Endodermal cell (in vitro differentiated cells): ENCODE measurements at regions not wholly inside any gene's neighbourhood (a gene's known extent, or its start where the extent isn't known, plus 50 kb on each side); places are given as distances from the start of the nearest gene placed in this dataset.
A peak's percentile ranks its signal among the peaks of the same experiment; 100 is the strongest.

Experiments
- DNase-seq: peaks from one replicate; pipeline ENCODE4 v3.0.0-alpha.2; 2017
- H3K27ac ChIP-seq: 2 replicates; pipeline ENCODE4 v1.5.1; 2013; ENCODE audit warnings: mild to moderate bottlenecking, low read depth, low read length, moderate library complexity
- H3K27me3 ChIP-seq: 2 replicates; pipeline ENCODE4 v1.6.1; 2013; ENCODE audit warnings: mild to moderate bottlenecking, low read length, moderate library complexity; ENCODE audit not compliant: insufficient read depth, control insufficient read depth, poor library complexity, severe bottlenecking
- H3K36me3 ChIP-seq: 2 replicates; pipeline ENCODE4 v1.7.0; 2013; ENCODE audit warnings: mild to moderate bottlenecking, low read length, moderate library complexity; ENCODE audit not compliant: control insufficient read depth, insufficient read depth
- H3K4me1 ChIP-seq: one replicate; pipeline ENCODE4 v1.7.0; 2013; ENCODE audit warnings: low read length; ENCODE audit not compliant: control insufficient read depth, insufficient read depth
- H3K4me3 ChIP-seq: 2 replicates; pipeline ENCODE4 v1.5.1; 2013; ENCODE audit warnings: mild to moderate bottlenecking, low read length, moderate library complexity
- H3K9ac ChIP-seq: 2 replicates; pipeline ENCODE4 v1.6.1; 2013; ENCODE audit warnings: mild to moderate bottlenecking, low read length, moderate library complexity; ENCODE audit not compliant: poor library complexity, severe bottlenecking; ENCODE audit errors: extremely low read depth
- H3K9me3 ChIP-seq: 2 replicates; pipeline ENCODE4 v1.6.1; 2013; ENCODE audit warnings: mild to moderate bottlenecking, low read length, moderate library complexity; ENCODE audit not compliant: control insufficient read depth
- H3K27ac Mint-ChIP-seq: 2 replicates; pipeline ENCODE4 v1.8.0; 2020; ENCODE audit warnings: mixed read lengths
- H3K27me3 Mint-ChIP-seq: 2 replicates; pipeline ENCODE4 v1.8.0; 2021; ENCODE audit warnings: mild to moderate bottlenecking, mixed read lengths; ENCODE audit not compliant: insufficient read depth
- H3K36me3 Mint-ChIP-seq: 2 replicates; pipeline ENCODE4 v1.8.0; 2020; ENCODE audit warnings: low read depth, mixed read lengths
- H3K4me1 Mint-ChIP-seq: 2 replicates; pipeline ENCODE4 v1.8.0; 2020; ENCODE audit warnings: mixed read lengths
- H3K4me3 Mint-ChIP-seq: 2 replicates; pipeline ENCODE4 v1.8.0; 2020; ENCODE audit warnings: mild to moderate bottlenecking, moderate library complexity, mixed read lengths
- H3K9me3 Mint-ChIP-seq: 2 replicates; pipeline ENCODE4 v1.8.0; 2020; ENCODE audit warnings: mild to moderate bottlenecking, mixed read lengths
- CTCF ChIP-seq: fragments of 200-600 bp; sonication (generic); conservative IDR thresholded peaks from 2 replicates; pipeline ENCODE4 v1.5.0; 2021; ENCODE audit warnings: antibody characterized with exemption, mild to moderate bottlenecking
- WGBS, 2 experiments: methylation state at CpG; one replicate each; pipeline versions ENCODE4 v1.1.5 to v1.1.7; 2013; ENCODE audit warnings: missing lambda C conversion rate in 2 of 2, mixed read lengths in 1 of 2; ENCODE audit not compliant: insufficient coverage in 1 of 2, insufficient read length in 1 of 2; 5-methylcytosine and 5-hydroxymethylcytosine counted together

- Mint-ChIP-seq H3K27ac (peak overlapping the region; percentile 42), H3K36me3 (no peaks in the 10 kb centered on the region), H3K4me1 (peaks cover 35% of the 10 kb centered on the region), H3K9me3 (no peaks in the 10 kb centered on the region), H3K27me3 (peaks cover 2% of the 10 kb centered on the region), H3K4me3 (no peak overlapping the region)
- Histone ChIP-seq H3K9ac (no peak overlapping the region), H3K9me3 (no peaks in the 10 kb centered on the region), H3K4me1 (no peaks in the 10 kb centered on the region), H3K4me3 (no peak overlapping the region), H3K27ac (no peak overlapping the region), H3K36me3 (no peaks in the 10 kb centered on the region), H3K27me3 (no peaks in the 10 kb centered on the region)
- TF ChIP-seq CTCF, result no peak
- DNase-seq, result no peak
- 70 to 86% methylated on average over 5 to 6 of the region's 6 CpGs for WGBS, 2 experiments
Observed at GRCh38 chr4:83782591-83782990, 246.7 kb downstream of the GPAT3 start.

GRCh38 chr4:83781434-83781833 lies 245.5 kb downstream of the GPAT3 start:
- no peak for DNase-seq
- H3K4me1 ChIP-seq, result no peaks in the 10 kb centered on the region
- H3K27me3 Mint-ChIP-seq, result peaks cover 2% of the 10 kb centered on the region

GRCh38 chr4:83780053-83780733 lies 244.3 kb downstream of the GPAT3 start:
- H3K27ac ChIP-seq, result no peak overlapping the region
- Mint-ChIP-seq H3K4me3 (no peak overlapping the region), H3K4me1 (peaks cover 28% of the 10 kb centered on the region), H3K9me3 (no peaks in the 10 kb centered on the region), H3K27me3 (peaks cover 2% of the 10 kb centered on the region), H3K36me3 (no peaks in the 10 kb centered on the region), H3K27ac (no peak overlapping the region)
- no peaks in the 10 kb centered on the region for H3K27me3 ChIP-seq
- 90% methylated on average over 4 of the region's 4 CpGs; no CpG with 5 or more reads in 1 of the 2 experiments for WGBS, 2 experiments
- no peaks in the 10 kb centered on the region for H3K36me3 ChIP-seq
- H3K4me1 ChIP-seq, result no peaks in the 10 kb centered on the region
- TF ChIP-seq CTCF, result no peak
- no peak overlapping the region for H3K9ac ChIP-seq
- H3K9me3 ChIP-seq, result no peaks in the 10 kb centered on the region
- DNase-seq, result no peak
- H3K4me3 ChIP-seq, result no peak overlapping the region

More at GRCh38 chr4:83781434-83781833, 245.5 kb downstream of the GPAT3 start:
- Mint-ChIP-seq H3K27ac (no peak overlapping the region), H3K9me3 (no peaks in the 10 kb centered on the region), H3K36me3 (no peaks in the 10 kb centered on the region), H3K4me1 (peaks cover 29% of the 10 kb centered on the region), H3K4me3 (no peak overlapping the region)
- Histone ChIP-seq H3K4me3 (no peak overlapping the region), H3K9ac (no peak overlapping the region), H3K27me3 (no peaks in the 10 kb centered on the region), H3K9me3 (no peaks in the 10 kb centered on the region), H3K36me3 (no peaks in the 10 kb centered on the region), H3K27ac (no peak overlapping the region)
- 75 to 88% methylated on average over 1 of the region's 1 CpG for WGBS, 2 experiments
- TF ChIP-seq CTCF, result no peak
